ENCODE measurements at regions not wholly inside any gene's neighbourhood (a gene's known extent, or its start where the extent isn't known, plus 50 kb on each side); places are given as distances from the start of the nearest gene placed in this dataset.

DNA sequence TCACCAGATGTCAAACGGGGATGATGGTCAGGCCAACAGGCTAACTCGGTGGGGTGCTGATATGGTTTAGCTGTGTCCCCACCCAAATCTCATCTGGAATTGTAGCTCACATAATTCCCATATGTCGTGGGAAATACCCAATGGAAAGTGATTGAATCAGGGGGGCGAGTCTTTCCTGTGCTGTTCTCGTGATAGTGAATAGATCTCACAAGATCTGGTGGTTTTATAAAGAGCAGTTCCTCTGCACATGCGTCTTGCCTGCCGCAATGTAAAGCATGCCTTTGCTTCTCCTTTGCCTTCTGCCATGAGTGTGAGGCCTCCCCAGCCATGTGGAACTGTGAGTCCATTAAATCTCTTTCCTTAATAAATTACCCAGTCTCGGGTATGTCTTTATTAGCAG lies 74.4 kb upstream of the YWHAQ start:
- H3K27me3 ChIP-seq, result no peaks in the 10 kb centered on the region
- H3K9me3 ChIP-seq, result no peaks in the 10 kb centered on the region
- ATAC-seq (no peak), DNase-seq (no peak)
- no peak overlapping the region for H3K4me3 ChIP-seq
- H3K36me3 ChIP-seq, result no peaks in the 10 kb centered on the region
- TF ChIP-seq, protein P1, sequence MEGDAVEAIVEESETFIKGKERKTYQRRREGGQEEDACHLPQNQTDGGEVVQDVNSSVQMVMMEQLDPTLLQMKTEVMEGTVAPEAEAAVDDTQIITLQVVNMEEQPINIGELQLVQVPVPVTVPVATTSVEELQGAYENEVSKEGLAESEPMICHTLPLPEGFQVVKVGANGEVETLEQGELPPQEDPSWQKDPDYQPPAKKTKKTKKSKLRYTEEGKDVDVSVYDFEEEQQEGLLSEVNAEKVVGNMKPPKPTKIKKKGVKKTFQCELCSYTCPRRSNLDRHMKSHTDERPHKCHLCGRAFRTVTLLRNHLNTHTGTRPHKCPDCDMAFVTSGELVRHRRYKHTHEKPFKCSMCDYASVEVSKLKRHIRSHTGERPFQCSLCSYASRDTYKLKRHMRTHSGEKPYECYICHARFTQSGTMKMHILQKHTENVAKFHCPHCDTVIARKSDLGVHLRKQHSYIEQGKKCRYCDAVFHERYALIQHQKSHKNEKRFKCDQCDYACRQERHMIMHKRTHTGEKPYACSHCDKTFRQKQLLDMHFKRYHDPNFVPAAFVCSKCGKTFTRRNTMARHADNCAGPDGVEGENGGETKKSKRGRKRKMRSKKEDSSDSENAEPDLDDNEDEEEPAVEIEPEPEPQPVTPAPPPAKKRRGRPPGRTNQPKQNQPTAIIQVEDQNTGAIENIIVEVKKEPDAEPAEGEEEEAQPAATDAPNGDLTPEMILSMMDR (IDR thresholded peaks at IDR 0.05 in 4 of 5, conservative IDR thresholded peaks at IDR 0.05 in 1 of 5), result no peak
- no peak for TF ChIP-seq POLR2A (IDR thresholded peaks at IDR 0.05)
- intact Hi-C loops (cut with DNase I; ENCODE audit: low total_unique reads), result no loop called here
- in situ Hi-C loops (cut with MboI; ENCODE audit: low sequenced_read_pairs in 4 of 4), result no loop called here
- peaks cover 0 to 3% of the 10 kb centered on the region in 2 donors for H3K4me1 ChIP-seq
- no peak overlapping the region for H3K27ac ChIP-seq

DNA sequence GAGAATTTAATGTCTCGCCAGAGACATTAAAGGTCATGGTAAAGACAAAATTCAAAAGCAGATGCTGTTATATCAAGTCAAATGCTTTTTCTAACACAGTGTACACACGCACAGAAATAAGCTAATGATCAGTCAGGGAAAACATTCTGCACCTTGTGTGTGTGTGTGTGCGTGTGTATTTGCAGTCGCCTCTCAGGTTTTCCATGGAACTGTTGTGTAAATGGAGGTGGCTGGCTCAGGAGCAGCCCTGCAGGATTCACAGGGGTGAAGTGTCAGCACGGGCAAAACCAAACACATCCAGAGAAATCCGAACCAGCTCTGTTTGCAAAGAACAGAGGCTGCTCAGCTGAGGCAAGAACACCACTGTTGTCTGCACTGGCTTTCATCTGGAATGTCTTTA lies 76.2 kb upstream of the YWHAQ start:
- in situ Hi-C loops (cut with MboI; ENCODE audit: low sequenced_read_pairs in 4 of 4), result no loop called here
- ATAC-seq (no peak), DNase-seq (no peak)

DNA sequence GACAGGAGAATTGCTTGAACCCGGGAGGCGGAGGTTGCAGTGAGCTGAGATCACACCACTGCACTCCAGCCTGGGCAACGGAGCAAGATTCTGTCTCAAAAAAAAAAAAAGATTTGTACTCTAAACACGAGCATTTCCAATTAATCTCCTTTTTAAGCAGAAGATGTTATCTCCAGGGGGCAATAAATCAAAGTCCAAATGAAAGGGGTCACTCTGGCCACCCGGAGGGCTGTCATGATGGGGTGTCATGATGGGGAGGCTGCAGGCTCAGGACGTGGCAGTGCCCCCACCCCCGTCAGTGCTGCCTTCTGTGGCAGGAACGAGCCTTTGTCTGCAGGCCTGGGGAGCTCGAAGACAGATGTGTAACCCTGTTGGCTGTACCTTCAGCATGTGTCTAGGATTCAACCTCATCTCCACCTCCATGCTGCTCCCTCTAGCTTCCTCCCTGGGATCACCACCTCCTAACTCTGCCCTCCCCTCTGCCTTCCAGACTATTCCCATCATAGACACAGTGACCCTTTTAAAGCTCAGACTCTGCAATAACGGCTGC lies 76.9 kb upstream of the YWHAQ start:
- intact Hi-C loops (cut with DNase I; ENCODE audit: low total_unique reads), result no loop called here
- H3K4me1 ChIP-seq, result peaks cover 0 to 3% of the 10 kb centered on the region in 2 donors
- DNase-seq (no peak), ATAC-seq (no peak)
- in situ Hi-C loops (cut with MboI; ENCODE audit: low sequenced_read_pairs in 4 of 4), result no loop called here
- no peak for TF ChIP-seq POLR2A (IDR thresholded peaks at IDR 0.05)
- TF ChIP-seq, protein P1 (IDR thresholded peaks at IDR 0.05 in 4 of 5, conservative IDR thresholded peaks at IDR 0.05 in 1 of 5), result no peak
- no peak overlapping the region for H3K27ac ChIP-seq
- no peaks in the 10 kb centered on the region for H3K27me3 ChIP-seq
- no peak overlapping the region for H3K4me3 ChIP-seq
- no peaks in the 10 kb centered on the region for H3K9me3 ChIP-seq
- no peaks in the 10 kb centered on the region for H3K36me3 ChIP-seq

More for the DNA sequence above, 76.2 kb upstream of the YWHAQ start:
- intact Hi-C loops (cut with DNase I; ENCODE audit: low total_unique reads), result no loop called here
- Histone ChIP-seq H3K27ac (no peak overlapping the region), H3K4me3 (no peak overlapping the region), H3K4me1 (peaks cover 0 to 3% of the 10 kb centered on the region in 2 donors), H3K9me3 (no peaks in the 10 kb centered on the region), H3K27me3 (no peaks in the 10 kb centered on the region), H3K36me3 (no peaks in the 10 kb centered on the region)
- TF ChIP-seq POLR2A (IDR thresholded peaks at IDR 0.05), result no peak
- TF ChIP-seq, protein P1 (IDR thresholded peaks at IDR 0.05 in 4 of 5, conservative IDR thresholded peaks at IDR 0.05 in 1 of 5), result no peak

DNA sequence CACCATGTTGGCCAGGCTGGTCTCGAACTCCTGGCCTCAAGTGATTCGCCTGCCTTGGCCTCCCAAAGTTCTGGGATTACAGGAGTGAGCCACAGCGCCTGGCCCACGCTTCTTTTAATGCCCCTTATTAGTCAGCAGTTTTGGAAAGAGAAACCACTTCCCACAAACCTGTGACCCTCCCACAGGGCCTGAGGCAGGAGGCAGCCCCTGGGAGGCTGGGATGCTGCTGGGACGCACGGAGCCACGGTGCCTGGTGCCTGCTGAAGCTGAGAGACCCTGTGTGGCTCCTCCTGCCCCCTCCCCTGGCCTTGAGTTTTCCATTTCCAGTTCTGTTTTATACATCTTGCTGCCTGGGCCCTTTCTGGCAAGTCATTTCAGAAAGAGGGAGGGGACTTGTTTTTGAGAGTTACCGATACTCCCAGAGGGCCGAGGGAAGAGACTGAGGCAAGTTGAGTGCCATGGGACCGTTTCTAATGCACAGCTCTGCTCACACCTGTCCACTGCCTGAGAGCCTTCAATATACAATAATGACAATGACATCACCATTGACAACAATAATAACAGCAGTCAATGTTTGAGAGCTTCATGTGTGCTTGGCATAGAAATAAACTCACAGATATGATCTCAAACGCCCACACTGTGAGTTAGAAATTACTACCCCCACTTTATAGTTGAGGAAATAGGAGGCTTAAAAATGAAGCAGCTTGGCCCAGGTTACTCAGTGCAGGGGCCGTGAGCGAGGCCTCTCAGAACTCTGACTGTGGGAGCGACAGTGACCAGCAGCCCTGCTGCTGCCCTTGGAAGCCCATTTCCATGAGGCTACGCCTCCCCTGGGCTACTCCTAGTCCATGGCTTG lies 78.1 kb upstream of the YWHAQ start:
- Histone ChIP-seq H3K36me3 (no peaks in the 10 kb centered on the region), H3K27me3 (no peaks in the 10 kb centered on the region), H3K4me1 (no peaks in the 10 kb centered on the region), H3K27ac (no peak overlapping the region), H3K4me3 (no peak overlapping the region), H3K9me3 (no peaks in the 10 kb centered on the region)
- intact Hi-C loops (cut with DNase I; ENCODE audit: low total_unique reads) (no loop called here), in situ Hi-C loops (cut with MboI; ENCODE audit: low sequenced_read_pairs in 4 of 4) (no loop called here)
- ATAC-seq, result no peak
- TF ChIP-seq POLR2A (IDR thresholded peaks at IDR 0.05), result no peak
- TF ChIP-seq, protein P1 (IDR thresholded peaks at IDR 0.05 in 4 of 5, conservative IDR thresholded peaks at IDR 0.05 in 1 of 5), result no peak
- DNase-seq, result no peak
